ENCODE measurements at regions not wholly inside any gene's neighbourhood (a gene's known extent, or its start where the extent isn't known, plus 50 kb on each side); places are given as distances from the start of the nearest gene placed in this dataset.

GRCh38 chr4:111905511-111905910 is 239.7 kb upstream of the FAM241A start:
- TF ChIP-seq REST (IDR thresholded peaks at IDR 0.05; ENCODE audit: borderline replicate concordance) = no peak
- TF ChIP-seq POLR2AphosphoS5 (IDR thresholded peaks at IDR 0.05) = no peak
- TF ChIP-seq EZH2 (IDR thresholded peaks at IDR 0.05; ENCODE audit: borderline replicate concordance, insufficient read depth, low read length, poor library complexity, severe bottlenecking) = no peak
- TF ChIP-seq SMC3 (conservative IDR thresholded peaks at IDR 0.05; ENCODE audit: poor library complexity) = no peak
- no peak for TF ChIP-seq MXI1 (conservative IDR thresholded peaks at IDR 0.05; ENCODE audit: poor library complexity, severe bottlenecking)
- TF ChIP-seq RAD21 (conservative IDR thresholded peaks at IDR 0.05) = no peak
- TF ChIP-seq TAF1 (IDR thresholded peaks at IDR 0.05; ENCODE audit: low read depth) = no peak
- TF ChIP-seq EP300 (conservative IDR thresholded peaks at IDR 0.05; ENCODE audit: poor library complexity, severe bottlenecking) = no peak
- no peak for TF ChIP-seq CTCF (IDR thresholded peaks at IDR 0.05; ENCODE audit: poor library complexity, severe bottlenecking)
- H3K36me3 ChIP-seq (ENCODE audit: insufficient read depth, low read length) = no peaks in the 10 kb centered on the region
- no peaks in the 10 kb centered on the region for H3F3A ChIP-seq (ENCODE audit: insufficient read depth, low read length, poor library complexity, severe bottlenecking)
- no peaks in the 10 kb centered on the region for H3K27me3 ChIP-seq (ENCODE audit: insufficient read depth, low read depth, low read length)
- no peaks in the 10 kb centered on the region for H3K79me2 ChIP-seq (replicated peaks; ENCODE audit: insufficient read depth, low read length)
- H2AFZ ChIP-seq (ENCODE audit: low read depth, low read length) = no peak overlapping the region
- H3K27ac ChIP-seq (ENCODE audit: low read length) = no peak overlapping the region
- H3K9me2 ChIP-seq (ENCODE audit: insufficient read depth, low read length) = no peaks in the 10 kb centered on the region
- H3K4me3 ChIP-seq (ENCODE audit: low read length) = no peak overlapping the region
- no peak overlapping the region for H3K9ac ChIP-seq (ENCODE audit: low read length)
- no peak overlapping the region for H3K4me2 ChIP-seq (ENCODE audit: low read length)
- H3K9me3 ChIP-seq (ENCODE audit: low read length) = no peaks in the 10 kb centered on the region
- H4K20me1 ChIP-seq (ENCODE audit: insufficient read depth) = no peaks in the 10 kb centered on the region

- no peaks in the 10 kb centered on the region for H3K9me3 ChIP-seq (ENCODE audit: low read length)
- no peak overlapping the region for H3K9ac ChIP-seq (ENCODE audit: low read length)
- H3K27me3 ChIP-seq (ENCODE audit: insufficient read depth, low read depth, low read length) = no peaks in the 10 kb centered on the region
- H3F3A ChIP-seq (ENCODE audit: insufficient read depth, low read length, poor library complexity, severe bottlenecking) = no peaks in the 10 kb centered on the region
- no peak for TF ChIP-seq POLR2AphosphoS5 (IDR thresholded peaks at IDR 0.05)
- no peak for TF ChIP-seq EZH2 (IDR thresholded peaks at IDR 0.05; ENCODE audit: borderline replicate concordance, insufficient read depth, low read length, poor library complexity, severe bottlenecking)
- H3K79me2 ChIP-seq (replicated peaks; ENCODE audit: insufficient read depth, low read length) = no peaks in the 10 kb centered on the region
- no peaks in the 10 kb centered on the region for H3K36me3 ChIP-seq (ENCODE audit: insufficient read depth, low read length)
- H4K20me1 ChIP-seq (ENCODE audit: insufficient read depth) = no peaks in the 10 kb centered on the region
- no peak overlapping the region for H3K4me2 ChIP-seq (ENCODE audit: low read length)
- no peak overlapping the region for H2AFZ ChIP-seq (ENCODE audit: low read depth, low read length)
- no peak overlapping the region for H3K4me3 ChIP-seq (ENCODE audit: low read length)
- H3K27ac ChIP-seq (ENCODE audit: low read length) = no peak overlapping the region
- no peaks in the 10 kb centered on the region for H3K9me2 ChIP-seq (ENCODE audit: insufficient read depth, low read length)
Measured at GRCh38 chr4:111919639-111920038, 225.6 kb upstream of the FAM241A start.

GRCh38 chr4:111921714-111922113 is 223.5 kb upstream of the FAM241A start:
- H3K9ac ChIP-seq (ENCODE audit: low read length) = no peak overlapping the region
- H2AFZ ChIP-seq (ENCODE audit: low read depth, low read length) = no peak overlapping the region
- no peak for TF ChIP-seq EP300 (conservative IDR thresholded peaks at IDR 0.05; ENCODE audit: poor library complexity, severe bottlenecking)
- TF ChIP-seq TAF1 (IDR thresholded peaks at IDR 0.05; ENCODE audit: low read depth) = no peak
- no peak for TF ChIP-seq REST (IDR thresholded peaks at IDR 0.05; ENCODE audit: borderline replicate concordance)
- TF ChIP-seq EZH2 (IDR thresholded peaks at IDR 0.05; ENCODE audit: borderline replicate concordance, insufficient read depth, low read length, poor library complexity, severe bottlenecking) = no peak
- TF ChIP-seq RAD21 (conservative IDR thresholded peaks at IDR 0.05) = no peak
- no peak for TF ChIP-seq SMC3 (conservative IDR thresholded peaks at IDR 0.05; ENCODE audit: poor library complexity)
- TF ChIP-seq CTCF (IDR thresholded peaks at IDR 0.05; ENCODE audit: poor library complexity, severe bottlenecking) = no peak
- TF ChIP-seq POLR2AphosphoS5 (IDR thresholded peaks at IDR 0.05) = no peak
- TF ChIP-seq MXI1 (conservative IDR thresholded peaks at IDR 0.05; ENCODE audit: poor library complexity, severe bottlenecking) = no peak
- no peaks in the 10 kb centered on the region for H3F3A ChIP-seq (ENCODE audit: insufficient read depth, low read length, poor library complexity, severe bottlenecking)
- H3K9me2 ChIP-seq (ENCODE audit: insufficient read depth, low read length) = no peaks in the 10 kb centered on the region
- no peak overlapping the region for H3K4me3 ChIP-seq (ENCODE audit: low read length)
- no peaks in the 10 kb centered on the region for H3K27me3 ChIP-seq (ENCODE audit: insufficient read depth, low read depth, low read length)
- H3K36me3 ChIP-seq (ENCODE audit: insufficient read depth, low read length) = no peaks in the 10 kb centered on the region
- H3K4me2 ChIP-seq (ENCODE audit: low read length) = no peak overlapping the region
- H3K9me3 ChIP-seq (ENCODE audit: low read length) = no peaks in the 10 kb centered on the region
- no peak overlapping the region for H3K27ac ChIP-seq (ENCODE audit: low read length)
- no peaks in the 10 kb centered on the region for H3K79me2 ChIP-seq (replicated peaks; ENCODE audit: insufficient read depth, low read length)
- H4K20me1 ChIP-seq (ENCODE audit: insufficient read depth) = no peaks in the 10 kb centered on the region
